Muscle of back (tissue), 3 donors: ENCODE measurements at regions not wholly inside any gene's neighbourhood (a gene's known extent, or its start where the extent isn't known, plus 50 kb on each side); places are given as distances from the start of the nearest gene placed in this dataset.
"Not testable (repeated sequence)": the region's sequence is repeated elsewhere in the genome, so short reads cannot be mapped to it uniquely, and the experiment has no call there.

Experiments
- DNase-seq, 3 donors: peaks; one replicate each; pipeline versions ENCODE4 v3.0.0 to v3.0.0-alpha.2; 2013

- no peak for DNase-seq
Observed at GRCh38 chr17:51387986-51388385, 127.6 kb downstream of the UTP18 start.

DNA sequence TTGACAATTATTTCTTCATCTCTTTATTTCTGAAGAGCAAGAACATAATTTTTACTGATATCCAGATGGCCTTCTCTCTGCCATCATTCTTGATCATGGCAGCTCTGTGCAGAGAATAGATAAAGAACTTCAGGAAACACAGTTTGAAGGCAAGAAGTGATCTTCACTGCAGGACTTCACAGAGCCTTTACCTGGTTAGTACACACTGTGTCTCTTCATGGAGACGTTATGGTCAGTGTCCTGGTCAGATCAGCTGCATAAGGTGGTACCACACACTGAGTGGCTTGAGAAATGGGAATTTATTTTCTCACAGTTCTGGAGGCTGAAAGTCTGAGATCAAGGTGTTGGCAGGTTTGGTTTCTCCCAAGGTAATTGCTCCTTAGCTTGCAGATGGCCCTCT lies 129.5 kb downstream of the UTP18 start:
- no peak for DNase-seq

GRCh38 chr17:51391982-51392654 lies 131.8 kb downstream of the UTP18 start:
- DNase-seq: peak in 1 of 3 donors; percentile 2

GRCh38 chr17:51395621-51396020 lies 135.3 kb downstream of the UTP18 start:
- DNase-seq: no peak

GRCh38 chr17:51397361-51398127 lies 137.2 kb downstream of the UTP18 start:
- peak in 1 of 3 donors; percentile 3 for DNase-seq

- DNase-seq: no peak
Observed at GRCh38 chr17:51398128-51398525, 137.8 kb downstream of the UTP18 start.

GRCh38 chr17:51398687-51399086 lies 138.3 kb downstream of the UTP18 start:
- no peak for DNase-seq

DNA sequence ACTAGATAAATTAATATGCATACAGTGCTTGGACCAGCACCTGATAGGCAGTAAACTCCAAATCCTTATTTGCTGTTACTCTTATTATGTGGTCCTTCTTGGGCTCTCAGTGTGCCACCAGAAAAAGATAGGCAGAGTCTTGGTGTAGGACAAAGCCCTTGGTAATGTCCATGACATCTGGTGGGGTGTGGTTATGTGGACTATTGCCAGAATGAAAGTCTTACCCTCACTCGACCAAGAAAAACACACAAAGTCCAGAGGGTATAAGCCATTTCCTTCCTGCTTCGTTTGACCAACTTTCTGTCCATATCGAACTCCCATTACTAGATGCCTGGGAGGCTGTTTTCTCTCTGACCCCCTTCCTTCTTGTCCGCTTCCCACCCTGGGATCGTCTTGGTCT lies 140.9 kb downstream of the UTP18 start:
- DNase-seq: no peak

- DNase-seq: no peak
Observed at GRCh38 chr17:51402899-51403298, 142.6 kb downstream of the UTP18 start.

DNA sequence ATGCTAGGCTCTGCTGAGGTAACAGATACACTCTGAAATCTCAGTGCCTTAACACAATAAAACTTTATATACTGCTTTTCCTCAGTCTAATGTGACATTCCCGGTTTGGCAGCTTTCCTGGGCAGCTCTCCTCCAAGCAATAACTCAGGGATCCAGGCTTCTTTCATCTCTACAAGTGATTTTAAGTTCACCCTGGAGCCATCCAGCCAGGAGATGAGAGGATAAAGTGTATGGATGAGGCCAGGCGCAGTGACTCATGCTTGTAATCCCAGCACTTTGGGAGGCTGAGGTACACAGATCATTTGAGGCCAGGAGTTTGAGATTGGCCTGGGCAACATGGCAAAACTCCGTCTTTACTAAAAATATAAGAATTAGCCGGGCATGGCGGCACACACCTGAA lies 147.2 kb downstream of the UTP18 start:
- no peak for DNase-seq

DNA sequence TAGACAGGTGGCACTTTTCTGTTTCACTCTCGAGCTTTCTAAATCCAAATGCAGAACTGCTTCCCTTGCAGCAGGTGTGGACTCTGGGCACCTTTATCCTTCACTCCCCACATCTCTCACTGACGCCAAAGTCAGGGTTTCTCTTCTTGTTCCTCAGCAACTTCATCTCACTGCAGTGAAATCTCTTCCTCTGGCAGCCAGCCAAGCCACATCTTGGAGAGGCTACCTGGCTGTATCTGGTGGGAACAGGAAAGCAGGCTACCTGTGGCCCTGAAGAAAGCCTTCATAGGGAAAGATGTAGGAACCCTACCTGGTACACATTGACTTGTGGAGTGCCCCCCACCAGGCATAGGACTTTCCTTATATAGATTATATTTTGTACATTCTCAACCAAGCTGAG lies 159.1 kb downstream of the UTP18 start:
- DNase-seq: no peak

GRCh38 chr17:51421525-51421924 lies 161.2 kb downstream of the UTP18 start:
- DNase-seq: no peak

GRCh38 chr17:51422634-51423033 lies 162.3 kb downstream of the UTP18 start:
- no peak for DNase-seq

- no peak for DNase-seq
Observed at GRCh38 chr17:51423421-51424160, 163.2 kb downstream of the UTP18 start.

- no peak for DNase-seq
Observed at GRCh38 chr17:51425773-51426172, 165.4 kb downstream of the UTP18 start.

GRCh38 chr17:51427323-51427811 lies 167.0 kb downstream of the UTP18 start:
- DNase-seq: peak; percentile 13 to 21 (median 16)

DNA sequence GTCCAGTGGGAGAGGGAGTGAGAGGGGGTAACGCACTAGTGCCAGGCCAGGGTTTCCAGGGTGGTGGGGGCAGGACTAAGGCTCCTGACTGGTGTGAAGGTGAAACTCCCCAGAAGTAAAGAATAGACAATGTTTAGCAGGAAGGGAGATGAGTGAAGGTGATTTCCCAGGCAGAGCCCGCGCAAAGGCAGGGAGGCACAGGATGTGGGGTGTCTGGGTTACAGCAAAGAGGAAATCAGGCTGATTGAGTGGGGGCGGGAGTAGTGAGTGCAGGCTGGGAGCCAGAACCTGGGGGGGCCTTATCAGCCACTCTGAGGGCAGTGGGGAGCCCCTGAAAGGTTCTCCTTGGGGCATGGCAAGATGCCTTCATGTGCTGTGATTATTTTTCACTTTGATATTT lies 167.5 kb downstream of the UTP18 start:
- DNase-seq: peak in 1 of 3 donors; percentile 12

GRCh38 chr17:51428668-51429495 lies 168.5 kb downstream of the UTP18 start:
- DNase-seq: no peak

DNA sequence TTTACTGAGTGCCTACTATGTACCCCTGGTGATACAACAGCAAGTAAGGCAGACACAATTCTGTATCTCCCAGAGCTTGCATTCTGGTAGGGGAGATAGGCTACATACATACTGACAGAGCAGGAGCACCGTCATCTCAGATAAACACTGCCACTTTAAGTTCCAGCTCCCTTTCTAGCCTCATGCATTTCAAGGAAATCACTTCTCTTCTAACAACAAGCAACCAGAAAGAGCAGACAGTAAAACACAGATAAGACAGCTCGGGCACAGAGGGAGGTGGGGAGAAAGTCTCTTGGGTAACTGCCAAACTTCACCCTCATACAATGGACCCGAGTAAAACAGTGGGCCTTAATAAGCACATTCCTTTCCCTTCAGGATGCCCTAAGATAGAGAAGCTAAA lies 169.6 kb downstream of the UTP18 start:
- not testable (repeated sequence) for DNase-seq

GRCh38 chr17:51430591-51430990 lies 170.2 kb downstream of the UTP18 start:
- no peak for DNase-seq

GRCh38 chr17:51434434-51435170 lies 174.3 kb downstream of the UTP18 start:
- no peak for DNase-seq
